HG03342 (cell line): ENCODE measurements at regions not wholly inside any gene's neighbourhood (a gene's known extent, or its start where the extent isn't known, plus 50 kb on each side); places are given as distances from the start of the nearest gene placed in this dataset.
"Not testable (repeated sequence)": the region's sequence is repeated elsewhere in the genome, so short reads cannot be mapped to it uniquely, and the experiment has no call there.

Experiments
- ATAC-seq: cut with Tn5 transposase; IDR thresholded peaks from one replicate; pipeline ENCODE4 v1.9.1; 2021; ENCODE audit warnings: mild to moderate bottlenecking, moderate library complexity; ENCODE audit not compliant: unreplicated experiment

- no peak for ATAC-seq
Observed at GRCh38 chr4:42205541-42205940, 53.1 kb upstream of the BEND4 start.

- ATAC-seq = no peak
Observed at GRCh38 chr4:42216664-42217063, 64.2 kb upstream of the BEND4 start.

GRCh38 chr4:42225286-42225685, 72.8 kb upstream of the BEND4 start:
- no peak for ATAC-seq

- ATAC-seq = no peak
Observed at GRCh38 chr4:42234817-42235216, 82.4 kb upstream of the BEND4 start.

- no peak for ATAC-seq
Observed at GRCh38 chr4:42235304-42236021, 83.0 kb upstream of the BEND4 start.

GRCh38 chr4:42237010-42237409, 84.6 kb upstream of the BEND4 start:
- ATAC-seq = no peak

GRCh38 chr4:42237451-42237850, 85.0 kb upstream of the BEND4 start:
- no peak for ATAC-seq

- no peak for ATAC-seq
Observed at GRCh38 chr4:42248972-42249371, 96.5 kb upstream of the BEND4 start.

- ATAC-seq = no peak
Observed at GRCh38 chr4:42252315-42252714, 99.9 kb upstream of the BEND4 start.

GRCh38 chr4:42257645-42258044, 105.2 kb upstream of the BEND4 start:
- ATAC-seq = not testable (repeated sequence)

- no peak for ATAC-seq
Observed at GRCh38 chr4:42262701-42263490, 110.4 kb upstream of the BEND4 start.

- ATAC-seq = no peak
Observed at GRCh38 chr4:42265782-42266602, 113.5 kb upstream of the BEND4 start.

GRCh38 chr4:42267724-42268123, 115.3 kb upstream of the BEND4 start:
- ATAC-seq = no peak

GRCh38 chr4:42268824-42269223, 116.4 kb upstream of the BEND4 start:
- ATAC-seq = no peak

- ATAC-seq = no peak
Observed at GRCh38 chr4:42271096-42271495, 118.6 kb upstream of the BEND4 start.

GRCh38 chr4:42277291-42277690, 120.0 kb upstream of the SHISA3 start:
- no peak for ATAC-seq

GRCh38 chr4:42278709-42279324, 118.5 kb upstream of the SHISA3 start:
- ATAC-seq = no peak

- peak; percentile 36 for ATAC-seq
Observed at GRCh38 chr4:42280327-42281095, 116.8 kb upstream of the SHISA3 start.

GRCh38 chr4:42281324-42282020, 115.8 kb upstream of the SHISA3 start:
- peak; percentile 45 for ATAC-seq
